ENCODE measurements at regions not wholly inside any gene's neighbourhood (a gene's known extent, or its start where the extent isn't known, plus 50 kb on each side); places are given as distances from the start of the nearest gene placed in this dataset.

GRCh38 chr9:96038271-96038670, 162.8 kb downstream of the ERCC6L2 start:
- Mint-ChIP-seq H3K4me3 (no peak overlapping the region), H3K4me1 (ENCODE audit: low read depth in 2 of 2) (peaks cover 0 to 5% of the 10 kb centered on the region in 2 donors), H3K9me3 (peaks cover 0 to 6% of the 10 kb centered on the region in 2 donors), H3K36me3 (ENCODE audit: insufficient read depth) (peaks cover 3% of the 10 kb centered on the region), H3K27me3 (no peaks in the 10 kb centered on the region), H3K27ac (no peak overlapping the region)
- DNase-seq (no peak), ATAC-seq (replicated peaks) (no peak)

DNA sequence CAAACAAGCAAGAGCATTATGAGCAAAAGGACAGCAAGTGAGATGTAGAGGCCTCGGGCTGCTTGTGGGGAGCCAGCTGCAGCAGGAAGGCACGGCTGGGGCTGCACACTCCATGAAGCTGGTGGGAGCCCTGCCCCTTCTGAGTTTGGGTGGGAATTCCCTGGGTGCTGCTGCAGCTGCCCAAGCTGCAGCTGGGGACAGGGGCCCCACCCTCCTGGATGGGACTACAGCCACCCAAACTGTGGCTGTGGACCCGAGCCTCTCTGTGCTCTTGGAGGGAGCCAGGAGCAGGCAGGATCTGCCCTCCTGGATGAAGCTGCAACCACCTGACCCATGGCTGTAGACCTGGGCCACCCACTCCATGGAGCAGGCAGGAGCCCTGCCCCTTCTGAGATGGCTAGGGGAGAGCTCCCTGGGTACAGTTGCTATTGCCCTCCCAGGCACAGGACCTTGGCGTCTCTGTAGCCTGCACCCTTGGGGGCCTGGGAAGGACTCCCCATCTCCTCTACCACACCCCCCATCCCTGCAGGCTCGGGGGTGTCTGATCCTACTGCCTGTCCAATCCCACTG, 159.1 kb downstream of the ERCC6L2 start:
- Mint-ChIP-seq H3K27me3 (no peaks in the 10 kb centered on the region), H3K27ac (no peak overlapping the region), H3K36me3 (ENCODE audit: insufficient read depth) (peaks cover 3% of the 10 kb centered on the region), H3K4me1 (ENCODE audit: low read depth in 2 of 2) (peaks cover 0 to 9% of the 10 kb centered on the region in 2 donors), H3K9me3 (peaks cover 0 to 6% of the 10 kb centered on the region in 2 donors), H3K4me3 (no peak overlapping the region)
- no peak for DNase-seq
- ATAC-seq (replicated peaks) = no peak

DNA sequence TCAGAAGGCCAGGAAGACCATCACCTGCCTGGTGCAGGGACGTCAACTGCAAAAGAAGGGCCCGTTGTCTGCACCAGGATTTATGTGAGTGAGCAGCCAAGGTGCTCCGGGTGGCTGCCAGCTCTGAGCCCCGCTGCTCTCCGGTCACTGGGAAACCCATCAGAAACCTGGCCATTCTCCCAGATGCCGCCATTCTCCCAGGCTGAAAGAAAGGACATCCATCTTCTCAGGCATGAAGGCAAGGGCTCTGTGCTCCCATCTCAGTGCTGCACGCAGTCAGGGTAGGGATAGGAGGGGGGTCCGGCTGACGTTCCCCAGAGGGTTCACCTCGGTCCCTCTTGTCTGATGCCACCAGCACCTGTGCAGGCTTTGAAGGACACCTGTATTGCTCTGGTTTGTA, 158.4 kb downstream of the ERCC6L2 start:
- Mint-ChIP-seq H3K4me1 (ENCODE audit: low read depth in 2 of 2) (peaks cover 0 to 6% of the 10 kb centered on the region in 2 donors), H3K27me3 (peaks cover 0 to under 1% of the 10 kb centered on the region in 2 donors), H3K4me3 (no peak overlapping the region), H3K27ac (no peak overlapping the region), H3K9me3 (peaks cover 0 to 3% of the 10 kb centered on the region in 2 donors), H3K36me3 (ENCODE audit: insufficient read depth) (peaks cover 3% of the 10 kb centered on the region)
- ATAC-seq (replicated peaks) = no peak
- DNase-seq = no peak

- no peak overlapping the region for H3K27ac Mint-ChIP-seq
- ATAC-seq (replicated peaks) (no peak), DNase-seq (no peak)
- no peak overlapping the region for H3K4me3 Mint-ChIP-seq
- peaks cover 0 to 10% of the 10 kb centered on the region in 2 donors for H3K4me1 Mint-ChIP-seq (ENCODE audit: low read depth in 2 of 2)
- peaks cover 14 to 15% of the 10 kb centered on the region in 2 donors for H3K27me3 Mint-ChIP-seq
- H3K36me3 Mint-ChIP-seq (ENCODE audit: insufficient read depth) = peaks cover 4% of the 10 kb centered on the region
- no peaks in the 10 kb centered on the region for H3K9me3 Mint-ChIP-seq
Measured at GRCh38 chr9:96031916-96032534, 156.5 kb downstream of the ERCC6L2 start.

DNA sequence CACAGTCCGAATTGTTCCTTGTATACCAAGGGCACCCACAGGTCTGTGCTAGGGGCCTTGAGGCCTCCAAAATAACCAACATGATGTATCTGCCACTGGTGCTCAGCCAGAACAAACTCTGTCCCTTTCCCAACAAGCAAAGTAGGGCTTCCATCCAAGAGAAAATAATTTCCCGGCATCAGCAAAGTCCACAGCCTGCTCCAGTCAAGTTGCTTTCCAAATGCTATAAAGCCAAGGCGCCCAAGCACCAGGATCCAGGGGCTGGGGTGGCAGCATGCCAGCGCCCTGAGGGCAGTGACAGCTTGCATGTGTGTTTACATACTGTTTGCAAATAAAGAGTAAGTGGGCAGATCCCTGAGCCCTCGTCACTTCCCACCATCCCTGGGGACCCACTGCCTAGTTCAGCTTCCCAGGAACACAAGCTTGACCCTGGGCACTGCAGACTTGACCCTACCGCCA, 155.9 kb downstream of the ERCC6L2 start:
- no peak for ATAC-seq (replicated peaks)
- H3K27ac Mint-ChIP-seq = no peak overlapping the region
- no peak for DNase-seq
- H3K4me3 Mint-ChIP-seq = no peak overlapping the region
- peaks cover 6 to 13% of the 10 kb centered on the region in 2 donors for H3K4me1 Mint-ChIP-seq (ENCODE audit: low read depth in 2 of 2)
- H3K27me3 Mint-ChIP-seq = peaks cover 14 to 21% of the 10 kb centered on the region in 2 donors
- H3K36me3 Mint-ChIP-seq (ENCODE audit: insufficient read depth) = peaks cover 9% of the 10 kb centered on the region
- H3K9me3 Mint-ChIP-seq = no peaks in the 10 kb centered on the region

DNA sequence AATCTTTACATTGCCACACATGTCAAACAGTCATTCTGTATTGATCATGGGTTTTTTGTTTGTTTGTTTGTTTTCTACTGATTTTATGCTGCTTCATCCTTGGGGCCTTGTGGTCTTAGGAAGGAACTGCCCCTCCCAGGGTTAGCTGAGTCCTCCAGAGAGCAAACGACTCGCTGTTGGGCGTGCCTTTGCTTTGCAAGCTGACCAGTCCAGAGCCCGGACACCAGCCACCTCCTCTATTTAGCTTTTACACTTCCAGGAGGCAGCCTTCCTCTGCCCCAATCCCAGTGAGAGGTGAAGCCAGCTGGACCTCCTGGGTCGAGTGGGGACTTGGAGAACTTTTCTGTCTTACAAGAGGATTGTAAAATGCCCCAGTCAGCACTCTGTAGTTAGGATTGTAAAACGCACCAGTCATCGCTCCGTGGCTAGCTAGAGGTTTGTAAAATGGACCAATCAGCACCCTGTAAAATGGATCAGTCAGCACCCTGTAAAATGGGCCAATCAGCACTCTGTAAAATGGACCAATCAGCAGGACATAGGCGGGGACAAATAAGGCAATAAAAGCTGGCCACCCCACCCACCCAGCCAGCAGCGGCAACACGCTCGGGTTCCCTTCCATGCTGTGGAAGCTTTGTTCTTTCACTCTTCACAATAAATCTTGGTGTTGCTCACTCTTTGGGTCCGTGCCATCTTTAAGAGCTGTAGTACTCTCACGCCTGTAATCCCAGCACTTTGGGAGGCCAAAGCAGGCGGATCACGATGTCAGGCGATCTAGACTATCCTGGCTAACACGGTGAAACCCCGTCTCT, 154.4 kb downstream of the ERCC6L2 start:
- Mint-ChIP-seq H3K27ac (no peak overlapping the region), H3K4me3 (no peak overlapping the region), H3K4me1 (ENCODE audit: low read depth in 2 of 2) (peaks cover 7 to 18% of the 10 kb centered on the region in 2 donors), H3K27me3 (peaks cover 14 to 21% of the 10 kb centered on the region in 2 donors), H3K9me3 (no peaks in the 10 kb centered on the region), H3K36me3 (ENCODE audit: insufficient read depth) (peaks cover 18% of the 10 kb centered on the region)
- DNase-seq = no peak
- no peak for ATAC-seq (replicated peaks)

GRCh38 chr9:96027251-96028131, 152.0 kb downstream of the ERCC6L2 start:
- ATAC-seq (replicated peaks) = peak; percentile 46
- Mint-ChIP-seq H3K36me3 (ENCODE audit: insufficient read depth) (peaks cover 28% of the 10 kb centered on the region), H3K4me3 (peak overlapping the region; percentile 76 to 83), H3K27ac (peak overlapping the region; percentile 91), H3K9me3 (no peaks in the 10 kb centered on the region), H3K4me1 (ENCODE audit: low read depth in 2 of 2) (peaks cover 25 to 35% of the 10 kb centered on the region in 2 donors), H3K27me3 (peaks cover 14 to 21% of the 10 kb centered on the region in 2 donors)
- no peak for DNase-seq

- peaks cover 14 to 21% of the 10 kb centered on the region in 2 donors for H3K27me3 Mint-ChIP-seq
- DNase-seq (no peak), ATAC-seq (replicated peaks) (peak; percentile 46)
- peak overlapping the region; percentile 76 to 83 for H3K4me3 Mint-ChIP-seq
- no peaks in the 10 kb centered on the region for H3K9me3 Mint-ChIP-seq
- H3K27ac Mint-ChIP-seq = peak overlapping the region; percentile 91
- peaks cover 31 to 37% of the 10 kb centered on the region in 2 donors for H3K4me1 Mint-ChIP-seq (ENCODE audit: low read depth in 2 of 2)
- H3K36me3 Mint-ChIP-seq (ENCODE audit: insufficient read depth) = peaks cover 34% of the 10 kb centered on the region
Measured at GRCh38 chr9:96026655-96027213, 151.2 kb downstream of the ERCC6L2 start.

GRCh38 chr9:96025995-96026602, 150.6 kb downstream of the ERCC6L2 start:
- Mint-ChIP-seq H3K27ac (peak overlapping the region; percentile 91), H3K9me3 (no peaks in the 10 kb centered on the region), H3K36me3 (ENCODE audit: insufficient read depth) (peaks cover 36% of the 10 kb centered on the region), H3K4me3 (peak overlapping the region; percentile 20 to 70), H3K4me1 (ENCODE audit: low read depth in 2 of 2) (peaks cover 34 to 39% of the 10 kb centered on the region in 2 donors), H3K27me3 (peaks cover 14 to 21% of the 10 kb centered on the region in 2 donors)
- ATAC-seq (replicated peaks) = no peak
- DNase-seq = no peak

DNA sequence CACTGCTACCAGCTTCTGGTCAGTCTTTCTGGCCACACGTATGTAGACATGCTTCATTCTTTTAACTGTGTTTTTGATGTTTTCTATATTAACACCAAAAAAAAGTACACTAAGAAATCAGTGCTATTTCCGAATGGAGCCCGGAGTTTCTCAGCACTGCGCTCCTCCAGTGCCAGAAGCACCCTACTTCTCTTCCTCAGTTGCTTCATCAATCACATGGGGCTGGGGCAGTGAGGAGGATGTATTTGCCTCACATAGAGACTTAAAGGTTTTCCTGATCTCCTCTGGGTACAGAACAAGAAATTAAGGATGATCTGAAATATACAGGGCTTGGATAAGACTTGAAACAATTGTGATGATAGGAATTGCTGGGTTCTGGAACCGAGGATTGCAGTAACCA, 148.0 kb downstream of the ERCC6L2 start:
- Mint-ChIP-seq H3K27me3 (peaks cover 10 to 16% of the 10 kb centered on the region in 2 donors), H3K4me3 (peak overlapping the region; percentile 90), H3K9me3 (no peaks in the 10 kb centered on the region), H3K27ac (peak overlapping the region; percentile 95 to 96), H3K36me3 (ENCODE audit: insufficient read depth) (peaks cover 44% of the 10 kb centered on the region), H3K4me1 (ENCODE audit: low read depth in 2 of 2) (peaks cover 39 to 50% of the 10 kb centered on the region in 2 donors)
- ATAC-seq (replicated peaks) (no peak), DNase-seq (no peak)

DNA sequence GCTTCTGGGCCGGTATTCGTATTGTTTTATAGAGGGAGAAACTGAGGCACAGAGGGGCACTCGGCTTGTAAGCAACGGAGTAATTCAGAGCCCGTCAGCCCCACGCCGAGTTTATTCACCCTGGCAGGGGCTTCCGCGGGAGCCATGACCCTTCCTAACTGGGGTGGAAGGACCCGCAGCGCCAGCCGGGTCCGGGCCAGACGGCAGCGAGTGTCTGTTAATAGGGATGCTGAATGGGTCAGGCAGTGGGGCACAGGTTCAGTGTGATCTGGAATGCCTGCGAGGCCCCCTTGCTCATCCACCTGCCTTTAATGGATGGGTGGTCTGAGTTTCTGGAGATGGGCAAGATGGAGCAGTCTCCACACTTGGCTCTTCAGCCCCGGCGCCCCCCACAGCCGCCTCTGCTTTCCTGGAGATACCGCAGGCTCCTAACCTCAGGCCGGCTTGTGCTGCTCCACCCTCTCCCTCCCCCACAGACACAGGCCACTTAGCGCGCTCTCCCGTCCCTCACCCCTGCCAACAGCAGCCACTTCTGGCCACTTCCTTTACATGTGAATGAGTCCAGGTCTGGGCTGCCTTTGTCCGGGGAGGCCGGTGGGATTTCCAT, 147.1 kb downstream of the ERCC6L2 start:
- H3K4me1 Mint-ChIP-seq (ENCODE audit: low read depth in 2 of 2) = peaks cover 45 to 51% of the 10 kb centered on the region in 2 donors
- DNase-seq = no peak
- peak; percentile 31 for ATAC-seq (replicated peaks)

More for the DNA sequence above, 147.1 kb downstream of the ERCC6L2 start:
- H3K9me3 Mint-ChIP-seq = no peaks in the 10 kb centered on the region
- H3K36me3 Mint-ChIP-seq (ENCODE audit: insufficient read depth) = peaks cover 44% of the 10 kb centered on the region
- peaks cover 1 to 7% of the 10 kb centered on the region in 2 donors for H3K27me3 Mint-ChIP-seq
- H3K4me3 Mint-ChIP-seq = peak overlapping the region; percentile 90
- peak overlapping the region; percentile 95 to 96 for H3K27ac Mint-ChIP-seq

All from effector memory CD8-positive, alpha-beta T cell (primary cell).